ENCODE measurements at regions not wholly inside any gene's neighbourhood (a gene's known extent, or its start where the extent isn't known, plus 50 kb on each side); places are given as distances from the start of the nearest gene placed in this dataset.

GRCh38 chr10:93220296-93221170 lies 146.8 kb downstream of the CYP26A1 start:
- TF ChIP-seq CTCF (conservative IDR thresholded peaks at IDR 0.05; ENCODE audit: low read length) = no peak
- TF ChIP-seq EZH2phosphoT487 (IDR thresholded peaks at IDR 0.05; ENCODE audit: borderline replicate concordance) = no peak
